ENCODE measurements at regions not wholly inside any gene's neighbourhood (a gene's known extent, or its start where the extent isn't known, plus 50 kb on each side); places are given as distances from the start of the nearest gene placed in this dataset.

DNA sequence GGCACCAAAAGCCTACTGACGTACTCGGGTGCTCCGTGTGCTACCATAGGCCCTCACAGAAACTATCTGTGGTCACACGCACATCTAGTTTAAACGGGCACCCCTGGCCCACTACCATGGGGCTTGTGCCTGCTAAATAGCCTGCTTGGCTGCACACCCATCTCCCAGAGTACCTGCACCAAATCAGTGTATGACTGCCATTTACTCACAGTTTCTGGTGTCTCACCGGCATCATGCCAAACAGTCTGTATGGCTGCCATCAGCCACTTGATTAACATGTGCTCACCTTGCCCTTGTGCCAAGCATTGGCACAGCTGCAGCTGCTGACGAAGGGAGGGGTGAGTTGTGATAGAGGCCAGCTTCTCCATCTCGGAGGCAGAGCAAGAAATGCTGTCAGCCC lies 232.7 kb downstream of the IGSF11 start:
- TF ChIP-seq GATA3 (IDR thresholded peaks at IDR 0.05; ENCODE audit: low read depth, low read length), result no peak
- no peak for TF ChIP-seq GATA2 (IDR thresholded peaks at IDR 0.05; ENCODE audit: low read depth, low read length)
